ENCODE measurements at regions not wholly inside any gene's neighbourhood (a gene's known extent, or its start where the extent isn't known, plus 50 kb on each side); places are given as distances from the start of the nearest gene placed in this dataset.
"Not testable (repeated sequence)": the region's sequence is repeated elsewhere in the genome, so short reads cannot be mapped to it uniquely, and the experiment has no call there.

GRCh38 chr3:64435023-64435422 lies 209.8 kb upstream of the PRICKLE2 start:
- H3K27me3 ChIP-seq (ENCODE audit: insufficient read depth, low read length) = peaks cover 22% of the 10 kb centered on the region; the same call in 1 of the 2 replicates
- DNase-seq (ENCODE audit: low read depth, low spot score); H3K27ac ChIP-seq (ENCODE audit: low read depth, low read length); POLR2A ChIA-PET; H2AFZ ChIP-seq (ENCODE audit: low read depth, low read length, poor library complexity, severe bottlenecking); H3K4me3 ChIP-seq (replicated peaks in 1 of 2; ENCODE audit: low read depth in 1 of 2, low read length in 2 of 2); RAD21 ChIA-PET (ENCODE audit: low non-redundant PET in 1 of 2, low total read pairs in 2 of 2, uncharacterized antibody in 2 of 2, unreplicated experiment in 2 of 2); H3K4me2 ChIP-seq (ENCODE audit: low read length); H3K9me3 ChIP-seq (ENCODE audit: control insufficient read depth in 1 of 2, insufficient read depth in 1 of 2, low read depth in 1 of 2, low read length in 2 of 2); H3K9me2 ChIP-seq (ENCODE audit: insufficient read depth); BruUV-seq (replicated peaks); ATAC-seq; H3K9ac ChIP-seq (ENCODE audit: low read length); H3K4me1 ChIP-seq (ENCODE audit: control insufficient read depth in 1 of 2, insufficient read depth in 2 of 2, low read length in 2 of 2); H4K20me1 ChIP-seq (ENCODE audit: insufficient read depth); H3K36me3 ChIP-seq (ENCODE audit: control insufficient read depth in 1 of 2, insufficient read depth in 2 of 2, low read length in 2 of 2); intact Hi-C loops (cut with micrococcal nuclease); CTCF ChIA-PET; H3K79me2 ChIP-seq (ENCODE audit: insufficient read depth, low read length): not testable (repeated sequence)

DNA sequence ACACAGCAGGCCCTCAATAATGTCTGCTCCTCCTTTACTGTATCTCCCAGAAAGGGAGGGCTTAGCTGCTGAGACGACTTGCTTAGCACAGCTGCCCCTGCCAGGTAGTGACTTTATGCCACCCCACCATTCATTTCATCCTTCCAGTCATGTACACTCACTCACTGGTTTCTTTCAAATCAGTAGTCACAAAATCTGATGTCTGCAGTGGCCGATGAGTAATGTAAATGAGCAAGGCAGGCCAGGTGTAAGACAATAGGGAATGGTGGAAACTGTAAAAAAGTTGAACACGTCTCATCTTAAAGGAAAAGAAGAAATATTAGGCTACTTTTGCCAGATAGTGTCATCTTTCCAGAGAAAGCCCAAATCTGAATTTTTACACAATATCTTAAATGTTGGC lies 207.6 kb upstream of the PRICKLE2 start:
- Histone ChIP-seq H3K79me2 (ENCODE audit: insufficient read depth, low read length) (no peaks in the 10 kb centered on the region), H3K27me3 (ENCODE audit: insufficient read depth, low read length) (peaks cover 15% of the 10 kb centered on the region), H4K20me1 (ENCODE audit: insufficient read depth) (no peaks in the 10 kb centered on the region), H3K9ac (ENCODE audit: low read length) (no peak overlapping the region), H2AFZ (ENCODE audit: low read depth, low read length, poor library complexity, severe bottlenecking) (no peak overlapping the region), H3K9me3 (ENCODE audit: control insufficient read depth in 1 of 2, insufficient read depth in 1 of 2, low read depth in 1 of 2, low read length in 2 of 2) (no peaks in the 10 kb centered on the region), H3K27ac (ENCODE audit: low read depth, low read length) (no peak overlapping the region), H3K36me3 (ENCODE audit: control insufficient read depth in 1 of 2, insufficient read depth in 2 of 2, low read length in 2 of 2) (no peaks in the 10 kb centered on the region), H3K4me1 (ENCODE audit: control insufficient read depth in 1 of 2, insufficient read depth in 2 of 2, low read length in 2 of 2) (no peaks in the 10 kb centered on the region), H3K4me3 (replicated peaks in 1 of 2; ENCODE audit: low read depth in 1 of 2, low read length in 2 of 2) (no peak overlapping the region), H3K9me2 (ENCODE audit: insufficient read depth) (no peaks in the 10 kb centered on the region), H3K4me2 (ENCODE audit: low read length) (no peak overlapping the region)
- no TSS peak for BruUV-seq (replicated peaks)
- POLR2A ChIA-PET = no interaction called here
- intact Hi-C loops (cut with micrococcal nuclease) = no loop called here
- CTCF ChIA-PET = no interaction called here
- ATAC-seq (no peak), DNase-seq (ENCODE audit: low read depth, low spot score) (no peak)
- TF ChIP-seq CEBPB (IDR thresholded peaks at IDR 0.05; ENCODE audit: low read depth) = no peak
- TF ChIP-seq, protein P1, sequence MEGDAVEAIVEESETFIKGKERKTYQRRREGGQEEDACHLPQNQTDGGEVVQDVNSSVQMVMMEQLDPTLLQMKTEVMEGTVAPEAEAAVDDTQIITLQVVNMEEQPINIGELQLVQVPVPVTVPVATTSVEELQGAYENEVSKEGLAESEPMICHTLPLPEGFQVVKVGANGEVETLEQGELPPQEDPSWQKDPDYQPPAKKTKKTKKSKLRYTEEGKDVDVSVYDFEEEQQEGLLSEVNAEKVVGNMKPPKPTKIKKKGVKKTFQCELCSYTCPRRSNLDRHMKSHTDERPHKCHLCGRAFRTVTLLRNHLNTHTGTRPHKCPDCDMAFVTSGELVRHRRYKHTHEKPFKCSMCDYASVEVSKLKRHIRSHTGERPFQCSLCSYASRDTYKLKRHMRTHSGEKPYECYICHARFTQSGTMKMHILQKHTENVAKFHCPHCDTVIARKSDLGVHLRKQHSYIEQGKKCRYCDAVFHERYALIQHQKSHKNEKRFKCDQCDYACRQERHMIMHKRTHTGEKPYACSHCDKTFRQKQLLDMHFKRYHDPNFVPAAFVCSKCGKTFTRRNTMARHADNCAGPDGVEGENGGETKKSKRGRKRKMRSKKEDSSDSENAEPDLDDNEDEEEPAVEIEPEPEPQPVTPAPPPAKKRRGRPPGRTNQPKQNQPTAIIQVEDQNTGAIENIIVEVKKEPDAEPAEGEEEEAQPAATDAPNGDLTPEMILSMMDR (IDR thresholded peaks at IDR 0.05 in 2 of 3, conservative IDR thresholded peaks at IDR 0.05 in 1 of 3; ENCODE audit: borderline replicate concordance in 1 of 3, insufficient read depth in 1 of 3, low read depth in 2 of 3, low read length in 2 of 3) = no peak
- TF ChIP-seq EZH2phosphoT487 (IDR thresholded peaks at IDR 0.05; ENCODE audit: borderline replicate concordance) = no peak
- TF ChIP-seq, protein P2, sequence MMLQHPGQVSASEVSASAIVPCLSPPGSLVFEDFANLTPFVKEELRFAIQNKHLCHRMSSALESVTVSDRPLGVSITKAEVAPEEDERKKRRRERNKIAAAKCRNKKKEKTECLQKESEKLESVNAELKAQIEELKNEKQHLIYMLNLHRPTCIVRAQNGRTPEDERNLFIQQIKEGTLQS (IDR thresholded peaks at IDR 0.05) = no peak
- TF ChIP-seq SIN3A (IDR thresholded peaks at IDR 0.05; ENCODE audit: low read depth) = no peak
- no peak for TF ChIP-seq ZFX (IDR thresholded peaks at IDR 0.05)
- TF ChIP-seq CBX3 (IDR thresholded peaks at IDR 0.05; ENCODE audit: low read depth) = no peak
- TF ChIP-seq MAX (IDR thresholded peaks at IDR 0.05) = no peak
- TF ChIP-seq ZNF274 (IDR thresholded peaks at IDR 0.05; ENCODE audit: low read depth, low read length) = no peak
- RAD21 ChIA-PET (ENCODE audit: low non-redundant PET in 1 of 2, low total read pairs in 2 of 2, uncharacterized antibody in 2 of 2, unreplicated experiment in 2 of 2) = no interaction called here
